SHP77 treated with DMSO at 0.1 percent for 48 hours (cell line): ENCODE measurements at regions not wholly inside any gene's neighbourhood (a gene's known extent, or its start where the extent isn't known, plus 50 kb on each side); places are given as distances from the start of the nearest gene placed in this dataset.
"Not testable (repeated sequence)": the region's sequence is repeated elsewhere in the genome, so short reads cannot be mapped to it uniquely, and the experiment has no call there.

Experiments used
- DNase-seq: peaks from one replicate; lab custom pipeline; 2025; lab: John Stamatoyannopoulos, UW

DNA sequence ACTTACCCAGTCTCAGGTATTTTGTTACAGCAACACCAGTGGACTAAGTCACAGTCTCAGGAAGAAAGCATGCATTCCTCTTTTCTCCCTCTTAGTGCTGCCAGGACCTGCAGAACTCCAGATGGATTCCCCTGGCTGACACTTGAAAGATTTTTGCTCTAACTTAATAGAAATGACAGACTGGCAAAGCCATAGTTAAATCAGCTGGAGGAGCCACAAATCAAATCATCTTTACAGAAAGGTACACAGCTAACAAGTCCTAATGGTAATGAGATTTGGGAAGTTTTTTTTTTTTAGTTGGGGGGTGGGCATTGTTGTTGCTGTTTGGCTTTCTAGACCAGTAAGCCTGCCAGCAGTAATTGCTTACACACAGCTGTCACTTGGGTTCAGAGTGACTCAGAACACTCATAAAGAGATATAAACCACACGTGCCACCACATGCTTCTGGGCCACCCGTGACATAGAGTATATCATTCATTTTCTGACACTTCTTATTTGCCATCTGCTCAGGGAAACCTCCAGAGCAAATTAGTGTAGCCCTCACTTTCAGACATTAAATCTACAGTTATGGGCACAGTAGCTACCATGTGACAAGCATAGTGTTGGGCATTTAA lies 72.4 kb downstream of the FH start:
- no peak for DNase-seq

DNA sequence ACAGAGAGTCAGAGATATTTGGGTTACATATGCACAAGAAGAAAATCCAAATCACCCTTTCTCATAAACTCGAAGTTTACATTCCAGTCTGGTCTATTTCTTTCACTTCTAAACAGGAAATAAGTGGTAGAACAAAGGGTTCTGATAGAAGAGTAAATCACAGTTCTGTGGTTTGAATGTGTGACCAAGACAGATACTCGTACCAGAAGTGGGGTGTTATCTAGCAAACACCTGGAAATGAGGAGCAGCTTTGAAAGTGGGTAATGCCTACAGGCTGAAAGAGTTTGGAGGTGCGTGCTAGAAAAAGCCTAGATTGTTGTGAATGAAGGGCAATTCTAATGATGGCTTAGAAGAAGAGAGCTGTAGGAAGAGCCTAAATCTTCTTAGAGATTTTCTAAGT lies 74.7 kb downstream of the FH start:
- DNase-seq, result no peak

DNA sequence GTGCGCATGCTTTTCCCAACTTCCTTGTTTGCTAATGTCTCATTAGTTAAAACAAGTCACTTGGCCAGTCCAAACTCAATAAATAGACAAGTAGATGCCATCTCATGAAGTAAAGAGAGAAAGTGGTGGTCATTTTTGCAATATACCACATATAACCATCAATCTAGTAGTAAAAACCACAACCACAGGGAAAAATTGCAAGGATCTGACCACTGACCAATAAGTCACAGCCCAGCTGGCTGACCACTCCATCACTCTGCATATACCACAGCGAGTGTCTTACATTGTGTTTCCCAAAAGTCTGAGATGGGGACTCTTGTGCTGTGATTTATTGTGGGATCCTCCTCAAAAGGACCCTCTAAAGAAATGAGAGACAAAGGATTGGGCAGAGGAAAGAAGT lies 76.0 kb downstream of the FH start:
- DNase-seq, result no peak

DNA sequence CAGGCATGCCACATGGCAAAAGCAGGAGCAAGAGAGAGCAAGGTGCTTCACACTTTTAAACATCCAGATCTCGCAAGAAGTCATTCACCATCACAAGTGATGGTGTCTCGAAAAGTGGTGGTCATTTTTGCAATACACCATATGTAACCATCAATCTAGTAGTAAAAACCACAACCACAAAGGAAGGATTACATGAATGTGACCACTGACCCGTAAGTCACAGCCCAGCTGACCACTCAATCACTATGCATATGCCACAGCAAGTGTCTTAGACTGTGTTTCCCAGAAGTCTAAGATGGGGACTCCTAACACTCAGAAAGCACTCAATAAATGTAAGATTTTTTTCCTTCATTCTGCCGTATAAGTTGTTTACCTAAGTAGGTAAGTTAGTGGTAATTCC lies 76.9 kb downstream of the FH start:
- DNase-seq, result no peak

DNA sequence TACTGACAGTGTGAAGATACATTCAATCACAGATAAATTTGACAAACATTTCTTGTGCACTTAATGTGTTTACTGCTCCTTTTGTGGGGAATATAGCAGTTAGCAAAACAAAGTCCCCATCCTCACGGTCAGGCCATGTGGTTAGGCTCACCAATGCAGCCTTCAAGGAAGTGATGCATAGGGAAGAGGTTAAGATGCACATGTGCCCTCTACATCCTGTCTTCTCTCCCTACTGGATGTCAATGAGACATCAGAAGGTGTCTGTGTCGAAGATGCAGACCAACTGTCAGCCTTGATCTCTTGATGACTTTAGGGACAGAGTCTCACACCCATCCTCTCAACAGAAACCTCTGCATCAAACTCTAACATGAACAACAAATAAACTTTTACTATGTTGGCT lies 78.7 kb downstream of the FH start:
- no peak for DNase-seq

DNA sequence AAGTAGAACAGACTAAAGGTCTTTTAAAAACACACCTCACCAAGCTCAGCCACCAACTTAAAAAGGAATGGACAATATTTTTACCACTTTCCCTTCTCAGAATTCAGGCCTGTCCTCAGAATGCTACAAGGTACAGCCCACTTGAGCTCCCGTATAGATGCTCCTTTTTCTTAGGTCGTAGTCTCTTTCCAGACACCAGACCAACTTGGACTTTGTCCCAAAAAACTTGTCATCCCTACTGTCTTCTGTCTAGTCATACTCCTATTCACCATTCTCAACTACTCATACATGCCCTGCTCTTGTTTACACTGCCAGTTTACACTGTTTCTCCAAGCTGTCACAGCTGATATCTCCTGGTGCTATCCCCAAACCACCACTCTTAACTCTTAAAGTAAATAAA lies 80.9 kb downstream of the FH start:
- DNase-seq, result not testable (repeated sequence)

DNA sequence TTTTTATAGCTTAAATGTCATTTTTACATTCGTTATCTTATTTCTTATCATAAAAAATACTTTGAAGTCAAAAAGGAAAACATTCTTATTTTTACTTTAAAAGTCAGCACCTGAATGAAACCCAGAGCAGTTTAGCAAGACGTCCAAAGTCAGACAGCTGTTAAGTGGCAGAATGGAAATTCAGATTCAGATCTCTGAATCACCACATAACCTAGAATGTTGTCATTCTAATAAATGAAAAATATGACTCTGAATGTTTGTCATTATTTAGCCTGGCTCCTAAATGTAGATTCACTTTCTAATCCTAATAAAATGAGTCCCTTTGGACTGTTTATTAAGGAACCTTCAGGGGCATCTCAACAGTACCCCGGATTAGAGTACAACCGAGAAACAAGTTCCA lies 75.2 kb upstream of the RGS7 start:
- no peak for DNase-seq

DNA sequence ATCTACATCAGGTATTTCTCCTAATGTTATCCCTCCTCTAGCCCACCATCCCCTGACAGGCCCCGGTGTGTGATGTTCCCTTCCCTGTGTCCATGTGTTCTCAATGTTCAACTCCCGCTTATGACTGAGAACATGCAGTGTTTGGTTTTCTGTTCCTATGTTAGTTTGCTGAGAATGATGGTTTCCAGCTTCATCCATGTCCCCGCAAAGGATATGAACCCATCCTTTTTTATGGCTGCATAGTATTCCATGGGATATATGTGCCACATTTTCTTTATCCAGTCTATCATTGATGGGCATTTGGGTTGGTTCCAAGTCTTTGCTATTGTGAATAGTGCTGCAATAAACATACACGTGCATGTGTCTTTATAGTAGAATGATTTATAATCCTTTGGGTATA lies 68.1 kb upstream of the RGS7 start:
- DNase-seq, result not testable (repeated sequence)

DNA sequence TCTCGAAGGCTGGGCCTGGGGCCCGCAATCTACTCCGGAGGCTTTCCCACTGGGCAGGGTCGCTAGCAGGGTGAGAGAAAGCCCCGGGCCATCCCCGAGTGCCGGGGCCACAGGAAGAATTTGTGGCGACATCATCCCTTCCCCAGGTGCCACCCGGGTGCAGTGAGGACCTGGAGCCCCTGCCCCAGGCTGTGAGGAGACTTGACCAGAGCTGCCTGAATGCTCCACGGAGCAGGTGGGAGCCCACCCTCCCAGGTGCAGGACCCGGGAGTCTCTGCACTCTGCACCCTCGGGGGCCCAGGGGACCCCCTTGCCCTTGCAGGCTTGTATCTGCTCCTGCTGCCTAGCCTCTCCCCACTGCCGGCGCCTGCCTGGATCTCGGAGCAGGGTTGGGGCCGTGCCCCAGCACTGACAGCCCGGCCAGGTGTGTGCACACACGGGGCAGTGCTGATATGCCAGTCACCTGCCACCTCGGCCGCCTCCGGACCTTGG lies 67.5 kb upstream of the RGS7 start:
- DNase-seq, result no peak

DNA sequence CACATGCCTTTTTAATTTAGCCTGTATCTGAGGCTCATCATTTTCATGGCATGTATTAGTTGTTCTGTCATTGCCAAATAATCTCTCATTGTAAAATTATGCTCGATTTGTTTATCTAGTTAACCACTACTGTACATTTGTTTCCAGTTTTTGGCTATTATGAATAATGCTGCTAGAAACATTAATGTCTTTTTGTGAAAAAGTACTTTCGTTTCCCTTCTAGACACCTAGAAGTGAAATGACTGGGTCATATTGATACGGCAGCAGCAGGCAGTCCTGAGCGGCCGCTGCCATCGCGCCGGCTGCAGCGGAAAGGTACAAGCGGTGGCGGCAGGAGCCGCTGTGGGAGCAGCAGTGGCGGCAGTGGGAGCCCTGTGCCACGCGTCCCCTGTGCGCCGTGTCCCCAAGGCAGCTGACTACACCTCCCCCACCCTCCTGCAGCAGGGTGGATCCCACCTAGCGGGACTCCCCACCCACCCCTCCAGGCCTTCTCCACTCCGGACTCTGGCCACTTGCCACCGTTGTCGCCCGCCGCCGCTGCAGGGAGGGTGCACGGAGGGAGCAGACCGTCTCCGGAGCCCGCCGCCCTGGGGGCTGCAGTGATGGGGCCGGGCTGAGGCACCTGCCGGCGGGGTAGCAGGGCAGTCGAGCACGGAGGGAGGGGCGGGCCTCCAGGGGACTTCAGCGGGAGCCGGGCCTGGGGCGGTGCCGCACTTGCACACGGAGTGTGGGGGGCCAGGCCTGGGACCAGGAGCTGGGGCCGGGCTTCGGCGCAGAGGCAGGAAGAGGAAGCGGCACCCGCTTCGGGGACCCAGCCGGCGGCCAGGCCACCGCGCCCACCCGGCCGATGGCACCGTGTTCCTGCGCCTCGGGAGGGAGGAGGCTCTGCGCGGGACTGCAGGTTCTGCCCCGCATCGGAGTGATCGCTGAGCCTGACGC lies 66.8 kb upstream of the RGS7 start:
- peak; percentile 42 for DNase-seq

DNA sequence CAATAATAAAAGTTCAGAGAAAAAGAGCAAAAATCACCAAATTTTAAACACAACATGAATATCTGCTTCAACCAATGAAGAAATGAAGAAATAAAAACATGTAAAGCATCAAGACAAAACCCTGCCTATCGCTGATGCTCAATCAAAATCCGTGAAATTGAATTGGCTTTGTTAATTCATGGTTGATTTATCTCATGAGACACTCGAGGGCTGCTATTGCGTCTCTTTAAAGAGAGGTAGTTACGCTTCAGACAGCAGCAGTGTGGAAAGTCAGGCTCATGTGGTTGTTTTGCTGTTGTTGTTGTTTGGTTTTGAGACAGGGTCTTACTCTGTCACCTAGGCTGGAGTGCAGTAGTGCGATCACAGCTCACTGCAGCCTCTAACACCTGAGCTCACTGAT lies 65.5 kb upstream of the RGS7 start:
- DNase-seq, result no peak

DNA sequence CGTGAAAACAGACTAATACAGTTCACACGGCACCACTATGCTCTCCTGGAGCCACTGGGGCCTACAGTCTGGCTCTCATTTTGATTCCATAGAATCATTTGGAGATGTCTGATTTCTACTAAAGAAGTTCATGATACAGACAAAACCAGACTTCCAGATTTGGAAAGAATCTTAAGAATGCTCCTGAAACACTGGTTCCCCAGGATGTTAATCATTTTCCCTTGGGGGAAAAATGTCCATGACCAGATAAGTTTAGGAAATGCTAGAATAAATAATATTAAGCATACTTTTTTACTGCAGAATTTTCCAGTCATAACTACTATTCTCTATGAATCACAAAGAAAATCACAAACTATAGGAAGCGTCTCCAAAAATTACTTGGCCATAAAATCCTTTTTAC lies 63.0 kb upstream of the RGS7 start:
- DNase-seq, result no peak

DNA sequence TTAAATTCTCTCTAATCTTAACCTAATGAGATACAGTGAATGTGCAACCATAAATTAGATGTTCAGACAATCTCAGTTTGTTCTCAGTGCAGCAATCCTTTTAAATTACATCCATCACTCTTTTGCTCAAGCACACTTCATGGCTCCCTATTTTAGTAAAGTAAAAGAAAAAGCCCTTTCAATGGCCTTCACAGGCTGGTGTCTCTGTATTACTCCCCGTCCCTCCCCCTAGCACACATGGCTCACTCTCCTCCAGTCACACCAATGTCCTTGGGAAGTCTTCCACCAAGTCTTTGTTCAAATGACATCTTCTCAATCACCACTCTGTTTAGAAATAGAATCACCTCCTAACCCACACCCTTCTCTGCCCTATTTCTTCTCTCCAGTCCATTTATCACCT lies 60.3 kb upstream of the RGS7 start:
- DNase-seq, result no peak

DNA sequence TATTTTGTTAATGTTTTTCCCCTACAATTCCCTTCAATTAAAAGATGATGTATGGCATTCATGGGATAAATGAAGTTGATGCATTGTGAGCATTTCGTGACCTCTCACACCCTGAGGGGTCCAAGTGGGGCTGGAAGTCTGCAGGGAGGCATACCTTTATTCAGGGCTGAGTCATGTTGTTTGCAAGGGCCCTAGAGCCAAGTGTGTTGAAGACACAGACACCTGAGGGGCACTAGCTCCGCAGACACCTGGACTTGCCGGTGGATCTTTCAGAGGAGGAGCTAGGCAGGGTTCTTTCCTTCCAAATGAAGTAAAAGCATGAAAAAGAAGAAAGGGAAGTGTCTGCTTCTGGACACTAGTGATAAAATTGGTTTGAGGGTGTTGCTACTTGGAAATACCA lies 57.0 kb upstream of the RGS7 start:
- no peak for DNase-seq

DNA sequence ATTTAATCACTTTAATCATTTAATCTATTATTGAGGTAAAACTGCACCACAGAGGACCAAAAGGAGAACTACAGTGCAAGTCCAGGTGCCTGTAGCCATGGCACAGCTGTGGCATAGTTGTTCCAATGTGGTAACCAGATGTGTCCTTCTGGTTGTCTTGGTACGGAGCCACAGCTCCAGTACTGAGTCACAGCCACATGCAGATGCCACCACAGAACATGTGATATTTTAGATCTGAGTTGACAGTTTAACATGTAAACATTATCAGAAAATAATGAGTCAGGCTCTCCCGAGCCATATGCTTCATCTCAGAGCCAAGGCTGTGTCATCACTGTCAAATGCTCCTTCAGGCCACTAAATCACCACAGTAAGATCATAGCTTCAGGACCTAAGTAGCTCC lies 56.4 kb upstream of the RGS7 start:
- no peak for DNase-seq

DNA sequence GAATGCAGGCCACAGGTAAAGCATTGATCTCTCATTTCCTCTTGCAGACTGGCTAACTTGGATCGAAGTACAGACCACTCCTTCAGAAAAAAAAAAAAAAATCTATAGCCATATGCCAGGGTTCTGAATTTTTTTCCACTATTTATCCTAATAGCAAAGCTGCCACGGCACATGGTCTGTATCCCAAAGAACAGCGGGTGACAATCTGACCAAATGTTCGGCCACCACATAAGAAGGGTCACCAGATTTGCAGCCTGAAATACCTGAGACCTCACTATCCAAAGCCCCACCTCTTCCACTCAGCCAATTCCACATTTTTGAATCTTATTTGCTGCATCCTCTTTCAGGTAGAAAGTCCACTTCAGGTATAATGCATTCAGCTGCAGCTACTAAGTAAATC lies 55.6 kb upstream of the RGS7 start:
- no peak for DNase-seq

DNA sequence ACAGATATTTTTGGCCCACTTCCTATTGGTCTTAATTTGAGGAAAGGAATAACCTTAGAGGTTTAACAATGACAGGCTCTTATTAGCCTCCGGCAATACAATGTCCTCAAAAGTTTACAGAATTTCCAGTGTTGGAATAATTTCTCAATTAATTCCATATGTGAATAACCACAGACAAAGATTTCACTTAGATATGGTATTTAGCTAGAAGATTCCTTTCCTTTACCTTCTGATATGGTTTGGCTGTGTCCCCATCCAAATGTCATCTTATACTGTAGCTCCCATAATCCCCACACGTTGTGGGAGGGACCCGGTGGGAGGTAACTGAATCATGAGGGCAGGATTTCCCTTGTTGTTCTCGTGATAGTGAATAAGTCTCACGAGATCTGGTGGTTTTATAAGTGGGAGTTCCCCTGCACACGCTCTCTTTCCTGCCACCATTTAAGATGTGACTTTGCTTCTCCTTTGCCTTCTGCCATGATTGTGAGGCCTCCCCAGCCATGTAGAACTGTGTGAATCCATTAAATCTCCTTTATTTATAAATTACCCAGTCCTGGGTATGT lies 54.9 kb upstream of the RGS7 start:
- no peak for DNase-seq

DNA sequence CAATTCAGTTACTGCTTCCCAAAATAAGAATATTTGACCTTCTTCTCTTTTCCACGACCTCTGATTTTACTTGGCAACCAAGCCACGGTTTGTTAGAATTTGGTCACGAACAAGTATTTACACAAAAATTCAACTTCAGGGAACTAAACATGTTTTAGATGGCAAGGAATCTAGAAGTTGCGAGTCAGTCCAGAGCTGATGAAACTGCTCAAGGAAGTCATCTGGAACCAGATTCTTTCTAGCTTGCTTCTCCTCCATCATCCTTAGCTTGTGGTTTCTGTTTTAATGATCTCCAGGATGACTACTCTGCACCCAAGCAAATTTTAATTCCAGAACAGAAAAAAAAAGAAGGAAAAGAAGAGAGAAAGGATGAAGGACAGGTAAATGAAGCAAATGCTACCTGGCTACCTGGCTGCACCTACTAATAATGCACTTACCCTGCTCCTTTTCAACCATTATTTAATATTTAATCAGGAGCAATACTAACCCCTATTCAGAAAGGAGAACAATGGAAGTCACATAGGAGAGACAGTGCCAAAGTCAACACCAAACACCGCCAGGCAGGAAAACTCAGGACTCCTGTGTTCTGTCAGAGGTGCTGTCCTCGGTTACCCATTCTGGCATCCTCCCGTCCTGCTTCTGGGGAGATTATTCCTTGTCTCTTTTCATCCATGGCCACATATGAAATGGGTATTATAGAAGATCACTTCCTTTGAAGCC lies 54.2 kb upstream of the RGS7 start:
- DNase-seq, result no peak

DNA sequence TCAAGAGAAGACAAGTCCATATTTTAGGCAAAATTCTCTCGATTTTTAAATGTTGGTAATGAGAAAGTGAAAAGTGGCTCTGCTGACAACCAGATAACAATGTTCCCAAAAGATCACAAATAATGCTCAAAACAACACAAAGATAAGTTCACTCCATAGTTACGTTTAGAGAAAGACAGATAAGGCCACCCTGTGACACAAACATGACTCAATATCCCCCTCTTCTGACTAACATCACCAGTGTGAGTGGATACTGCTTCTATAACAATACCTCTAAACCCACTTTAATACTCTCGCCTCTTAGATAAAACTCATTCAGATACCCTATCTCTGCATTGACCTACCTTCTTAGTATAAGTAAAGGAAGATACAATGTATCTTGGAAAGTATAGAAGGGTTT lies 51.2 kb upstream of the RGS7 start:
- DNase-seq, result no peak
